ENCODE measurements at regions not wholly inside any gene's neighbourhood (a gene's known extent, or its start where the extent isn't known, plus 50 kb on each side); places are given as distances from the start of the nearest gene placed in this dataset.

- BruUV-seq (replicated peaks), result no TSS peak
- CTCF ChIA-PET, result no interaction called here
- H3K4me1 ChIP-seq (ENCODE audit: control insufficient read depth in 1 of 2, insufficient read depth in 2 of 2, low read length in 2 of 2), result no peaks in the 10 kb centered on the region
- H3K36me3 ChIP-seq (ENCODE audit: control insufficient read depth in 1 of 2, insufficient read depth in 2 of 2, low read length in 2 of 2), result no peaks in the 10 kb centered on the region
- H4K20me1 ChIP-seq (ENCODE audit: insufficient read depth), result no peaks in the 10 kb centered on the region
- intact Hi-C loops (cut with micrococcal nuclease), result no loop called here
- no peak overlapping the region for H3K27ac ChIP-seq (ENCODE audit: low read depth, low read length)
- H2AFZ ChIP-seq (ENCODE audit: low read depth, low read length, poor library complexity, severe bottlenecking), result no peak overlapping the region
- DNase-seq (ENCODE audit: low read depth, low spot score) (no peak), ATAC-seq (no peak)
- H3K27me3 ChIP-seq (ENCODE audit: insufficient read depth, low read length), result no peaks in the 10 kb centered on the region; the same call in 1 of the 2 replicates
- no peak for TF ChIP-seq JUND (IDR thresholded peaks at IDR 0.05)
- no peak for TF ChIP-seq YY1 (IDR thresholded peaks at IDR 0.05; ENCODE audit: extremely low read depth, insufficient replicate concordance, low read depth, low read length)
- TF ChIP-seq EGR1 (IDR thresholded peaks at IDR 0.05; ENCODE audit: low read depth), result no peak
- no peak for TF ChIP-seq EZH2 (IDR thresholded peaks at IDR 0.05)
- TF ChIP-seq REST (IDR thresholded peaks at IDR 0.05; ENCODE audit: low read depth), result no peak
- no peak for TF ChIP-seq CBX3 (IDR thresholded peaks at IDR 0.05; ENCODE audit: low read depth)
- no peak for TF ChIP-seq POLR2AphosphoS5 (IDR thresholded peaks at IDR 0.05; ENCODE audit: low read depth, low read length)
- no peak for TF ChIP-seq ATF3 (IDR thresholded peaks at IDR 0.05)
- TF ChIP-seq CEBPB (IDR thresholded peaks at IDR 0.05; ENCODE audit: low read depth), result no peak
- no peak for TF ChIP-seq FOSL1 (IDR thresholded peaks at IDR 0.05; ENCODE audit: low read depth)
- TF ChIP-seq SRF (IDR thresholded peaks at IDR 0.05; ENCODE audit: low read depth), result no peak
- TF ChIP-seq ELF1 (IDR thresholded peaks at IDR 0.05; ENCODE audit: borderline replicate concordance, low read depth), result no peak
- no peaks in the 10 kb centered on the region for H3K79me2 ChIP-seq (ENCODE audit: insufficient read depth, low read length)
- H3K4me3 ChIP-seq (replicated peaks in 1 of 2; ENCODE audit: low read depth in 1 of 2, low read length in 2 of 2), result no peak overlapping the region
- RAD21 ChIA-PET (ENCODE audit: low non-redundant PET in 1 of 2, low total read pairs in 2 of 2, uncharacterized antibody in 2 of 2, unreplicated experiment in 2 of 2), result no interaction called here
- no peak overlapping the region for H3K4me2 ChIP-seq (ENCODE audit: low read length)
- POLR2A ChIA-PET, result no interaction called here
- H3K9ac ChIP-seq (ENCODE audit: low read length), result no peak overlapping the region
- H3K9me3 ChIP-seq (ENCODE audit: control insufficient read depth in 1 of 2, insufficient read depth in 1 of 2, low read depth in 1 of 2, low read length in 2 of 2), result no peaks in the 10 kb centered on the region
- no peaks in the 10 kb centered on the region for H3K9me2 ChIP-seq (ENCODE audit: insufficient read depth)
Measured at GRCh38 chr10:43945908-43946307, 297.2 kb upstream of the ZNF32 start.

Measured in HCT116 (cell line).